Body of pancreas (tissue), 4 donors: ENCODE measurements at regions not wholly inside any gene's neighbourhood (a gene's known extent, or its start where the extent isn't known, plus 50 kb on each side); places are given as distances from the start of the nearest gene placed in this dataset.

Experiments
- ATAC-seq: fragments of 150-250 bp; one replicate; pipeline ENCODE4 v1.9.1; 2016
- DNase-seq, 4 donors: peaks; one replicate each; pipeline ENCODE4 v3.0.0-alpha.2; 2019
- H3K27ac ChIP-seq, 4 donors: fragments of 200-600 bp; sonication (generic); 1 replicate in 3 of 4; 2 replicates in 1 of 4; pipeline versions ENCODE4 v1.5.1 to v1.6.1; 2016 to 2019; ENCODE audit warnings: mild to moderate bottlenecking in 1 of 4, mixed read lengths in 1 of 4, moderate library complexity in 1 of 4
- H3K27me3 ChIP-seq, 2 donors: fragments of 200-600 bp; sonication (generic); one replicate each; pipeline ENCODE4 v1.6.0; 2016; ENCODE audit warnings: mild to moderate bottlenecking in 1 of 2
- H3K36me3 ChIP-seq, 2 donors: fragments of 200-600 bp; sonication (generic); replicated peaks in 1 of 2; 2 replicates each; pipeline ENCODE4 v1.5.1; 2016; ENCODE audit warnings: low read depth in 2 of 2; ENCODE audit not compliant: insufficient read depth in 1 of 2
- H3K4me1 ChIP-seq: fragments of 200-600 bp; sonication (generic); one replicate; pipeline ENCODE4 v1.6.0; 2016
- H3K4me3 ChIP-seq, 2 donors: fragments of 200-600 bp; sonication (generic); 1 replicate in 1 of 2; 2 replicates in 1 of 2; pipeline ENCODE4 v1.5.1; 2016 to 2019
- H3K9me3 ChIP-seq, 3 donors: fragments of 200-600 bp; sonication (generic); 1 replicate in 2 of 3; 2 replicates in 1 of 3; pipeline ENCODE4 v1.5.1; 2016
- POLR2A ChIP-seq, 3 donors: fragments of 450-650 bp; IDR thresholded peaks; one replicate each; pipeline ENCODE4 v1.6.1; 2016; ENCODE audit warnings: antibody characterized with exemption in 3 of 3, mild to moderate bottlenecking in 2 of 3
- WGBS, 2 donors: methylation state at CpG; one replicate each; pipeline ENCODE4 v1.1.5; 2017; 5-methylcytosine and 5-hydroxymethylcytosine counted together
- intact Hi-C: fragments of 100-400 bp; cut with DNase I; formaldehyde crosslinking; loops from one replicate; pipeline ENCODE4 v1.15.1; 2023
- TF ChIP-seq, protein P1 (sequence below), 7 experiments: fragments of 450-650 bp in 4 of 7; fragments of 200-600 bp in 3 of 7; sonication (generic) in 3 of 7; IDR thresholded peaks; one replicate each; pipeline ENCODE4 v1.5.1; 2016 to 2019; ENCODE audit warnings: antibody characterized with exemption in 7 of 7

- Histone ChIP-seq H3K4me1 (no peaks in the 10 kb centered on the region), H3K4me3 (no peak overlapping the region), H3K9me3 (no peaks in the 10 kb centered on the region), H3K36me3 (no peaks in the 10 kb centered on the region), H3K27me3 (no peaks in the 10 kb centered on the region), H3K27ac (no peak overlapping the region)
- DNase-seq: no peak
- TF ChIP-seq POLR2A (IDR thresholded peaks at IDR 0.05): no peak
- TF ChIP-seq, protein P1, sequence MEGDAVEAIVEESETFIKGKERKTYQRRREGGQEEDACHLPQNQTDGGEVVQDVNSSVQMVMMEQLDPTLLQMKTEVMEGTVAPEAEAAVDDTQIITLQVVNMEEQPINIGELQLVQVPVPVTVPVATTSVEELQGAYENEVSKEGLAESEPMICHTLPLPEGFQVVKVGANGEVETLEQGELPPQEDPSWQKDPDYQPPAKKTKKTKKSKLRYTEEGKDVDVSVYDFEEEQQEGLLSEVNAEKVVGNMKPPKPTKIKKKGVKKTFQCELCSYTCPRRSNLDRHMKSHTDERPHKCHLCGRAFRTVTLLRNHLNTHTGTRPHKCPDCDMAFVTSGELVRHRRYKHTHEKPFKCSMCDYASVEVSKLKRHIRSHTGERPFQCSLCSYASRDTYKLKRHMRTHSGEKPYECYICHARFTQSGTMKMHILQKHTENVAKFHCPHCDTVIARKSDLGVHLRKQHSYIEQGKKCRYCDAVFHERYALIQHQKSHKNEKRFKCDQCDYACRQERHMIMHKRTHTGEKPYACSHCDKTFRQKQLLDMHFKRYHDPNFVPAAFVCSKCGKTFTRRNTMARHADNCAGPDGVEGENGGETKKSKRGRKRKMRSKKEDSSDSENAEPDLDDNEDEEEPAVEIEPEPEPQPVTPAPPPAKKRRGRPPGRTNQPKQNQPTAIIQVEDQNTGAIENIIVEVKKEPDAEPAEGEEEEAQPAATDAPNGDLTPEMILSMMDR (IDR thresholded peaks at IDR 0.05): no peak
- ATAC-seq: no peak
- intact Hi-C loops: no loop called here
- WGBS, 2 donors: 57 to 62% methylated on average over 9 of the region's 9 CpGs
Measured at GRCh38 chr9:14500705-14501104, 186.8 kb upstream of the NFIB start.

DNA sequence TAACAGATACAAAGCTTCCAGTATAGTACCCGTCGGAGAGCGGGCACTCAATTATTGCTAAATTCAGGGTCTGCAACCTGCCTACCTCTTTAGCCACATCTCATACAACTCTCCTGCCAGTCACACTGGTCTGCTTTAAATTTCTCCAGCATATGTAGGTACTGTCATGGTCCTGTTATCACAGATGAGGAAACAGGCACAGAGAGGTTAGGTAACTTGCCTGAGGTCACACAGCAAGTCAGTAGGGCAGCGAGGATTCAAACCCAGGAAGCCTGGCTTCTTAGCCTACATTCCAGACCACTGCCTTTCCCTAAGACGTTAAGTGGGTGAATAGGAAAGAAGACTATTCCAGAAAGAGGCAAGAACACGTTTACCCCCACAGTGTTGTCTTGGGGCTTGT, 186.0 kb upstream of the NFIB start:
- no peaks in the 10 kb centered on the region for H3K36me3 ChIP-seq
- H3K27me3 ChIP-seq: no peaks in the 10 kb centered on the region
- TF ChIP-seq POLR2A (IDR thresholded peaks at IDR 0.05): no peak
- TF ChIP-seq, protein P1 (IDR thresholded peaks at IDR 0.05): no peak
- WGBS, 2 donors: 71 to 72% methylated on average over 6 of the region's 6 CpGs
- no peaks in the 10 kb centered on the region for H3K9me3 ChIP-seq
- no peak overlapping the region for H3K4me3 ChIP-seq
- intact Hi-C loops: no loop called here
- no peak overlapping the region for H3K27ac ChIP-seq
- ATAC-seq (no peak), DNase-seq (no peak)
- no peaks in the 10 kb centered on the region for H3K4me1 ChIP-seq

GRCh38 chr9:14498824-14499223, 184.9 kb upstream of the NFIB start:
- Histone ChIP-seq H3K27ac (no peak overlapping the region), H3K36me3 (no peaks in the 10 kb centered on the region), H3K4me3 (no peak overlapping the region), H3K9me3 (no peaks in the 10 kb centered on the region), H3K4me1 (no peaks in the 10 kb centered on the region), H3K27me3 (no peaks in the 10 kb centered on the region)
- DNase-seq: no peak
- no peak for ATAC-seq
- intact Hi-C loops: no loop called here
- TF ChIP-seq POLR2A (IDR thresholded peaks at IDR 0.05): no peak
- TF ChIP-seq, protein P1 (IDR thresholded peaks at IDR 0.05): no peak
- WGBS, 2 donors: 64 to 75% methylated on average over 5 of the region's 5 CpGs

GRCh38 chr9:14497476-14497875, 183.5 kb upstream of the NFIB start:
- Histone ChIP-seq H3K4me1 (no peaks in the 10 kb centered on the region), H3K27me3 (no peaks in the 10 kb centered on the region), H3K27ac (no peak overlapping the region), H3K36me3 (no peaks in the 10 kb centered on the region), H3K9me3 (no peaks in the 10 kb centered on the region), H3K4me3 (no peak overlapping the region)
- WGBS, 2 donors: 29 to 48% methylated on average over 1 of the region's 1 CpG
- TF ChIP-seq POLR2A (IDR thresholded peaks at IDR 0.05): no peak
- TF ChIP-seq, protein P1 (IDR thresholded peaks at IDR 0.05): no peak
- DNase-seq: no peak
- ATAC-seq: no peak
- intact Hi-C loops: no loop called here

DNA sequence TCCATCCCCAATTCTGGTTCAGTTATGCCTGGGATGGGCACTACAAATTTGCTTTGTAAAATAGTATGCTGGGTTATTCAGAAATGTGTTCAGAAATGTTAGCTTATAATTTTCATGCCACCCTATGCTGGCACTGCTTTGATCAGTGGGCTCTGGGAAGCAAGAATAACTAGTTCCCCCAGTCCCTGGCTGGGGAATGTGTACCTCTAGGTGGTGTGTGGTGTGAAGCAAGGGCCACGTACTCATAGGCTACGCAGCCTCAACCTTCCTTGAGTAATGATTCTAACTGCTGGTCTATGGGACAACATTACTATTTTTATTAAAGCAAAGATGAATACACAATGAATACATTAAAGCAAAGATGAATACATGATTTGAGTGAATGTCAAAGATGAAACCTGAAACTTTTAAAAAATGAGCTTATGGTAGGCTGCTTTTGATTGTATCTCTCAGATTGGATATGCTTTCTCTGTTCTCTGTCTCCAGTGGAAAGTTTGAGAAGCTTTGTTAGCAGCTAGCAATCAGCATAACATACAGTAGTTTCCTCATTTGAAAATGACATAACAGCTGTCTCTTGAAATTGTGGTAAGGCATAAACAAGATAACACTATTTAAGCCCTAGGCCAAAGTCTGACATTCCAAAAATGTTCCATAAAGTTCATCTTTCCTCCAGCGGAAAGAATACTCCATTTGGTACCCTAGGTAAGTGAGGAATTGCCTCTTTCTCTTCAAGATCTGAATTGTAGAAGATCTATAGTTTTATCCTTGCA, 174.7 kb upstream of the NFIB start:
- Histone ChIP-seq H3K4me3 (no peak overlapping the region), H3K27me3 (no peaks in the 10 kb centered on the region), H3K4me1 (no peaks in the 10 kb centered on the region), H3K9me3 (no peaks in the 10 kb centered on the region), H3K36me3 (no peaks in the 10 kb centered on the region), H3K27ac (no peak overlapping the region)
- WGBS, 2 donors: 92 to 95% methylated on average over 3 of the region's 3 CpGs
- ATAC-seq (no peak), DNase-seq (no peak)
- no peak for TF ChIP-seq POLR2A (IDR thresholded peaks at IDR 0.05)
- TF ChIP-seq, protein P1 (IDR thresholded peaks at IDR 0.05): no peak
- intact Hi-C loops: no loop called here
